GM12891 (cell line): ENCODE measurements at regions not wholly inside any gene's neighbourhood (a gene's known extent, or its start where the extent isn't known, plus 50 kb on each side); places are given as distances from the start of the nearest gene placed in this dataset.
"Not testable (repeated sequence)": the region's sequence is repeated elsewhere in the genome, so short reads cannot be mapped to it uniquely, and the experiment has no call there.

ENCODE experiments used
- POLR2A ChIP-seq: IDR thresholded peaks from 2 replicates; pipeline ENCODE4 v1.6.1; 2011; ENCODE audit warnings: low read depth, low read length, control low read depth
- SPI1 ChIP-seq: IDR thresholded peaks from 2 replicates; pipeline ENCODE4 v1.6.1; 2011; ENCODE audit warnings: low read depth, low read length, control low read depth

GRCh38 chr2:118369521-118369920 is 281.2 kb downstream of the INSIG2 start:
- not testable (repeated sequence) for TF ChIP-seq POLR2A, SPI1
